ENCODE measurements at regions not wholly inside any gene's neighbourhood (a gene's known extent, or its start where the extent isn't known, plus 50 kb on each side); places are given as distances from the start of the nearest gene placed in this dataset.

- Histone ChIP-seq H3K4ac (ENCODE audit: low read length) (no peak overlapping the region), H3K14ac (ENCODE audit: low read length) (no peak overlapping the region), H2BK120ac (ENCODE audit: low read depth, low read length) (no peak overlapping the region), H2BK12ac (ENCODE audit: low read length) (no peak overlapping the region), H3K9me3 (replicated peaks in 1 of 2; ENCODE audit: control insufficient read depth in 2 of 2, insufficient read depth in 1 of 2, low read depth in 1 of 2, low read length in 2 of 2) (peaks cover 0 to 1% of the 10 kb centered on the region in 2 donors), H2AK5ac (ENCODE audit: low read depth, low read length) (no peak overlapping the region), H2BK5ac (ENCODE audit: low read length) (no peak overlapping the region), H3K23ac (ENCODE audit: low read depth, low read length, poor library complexity) (no peak overlapping the region), H4K91ac (ENCODE audit: low read depth, low read length, poor library complexity) (no peak overlapping the region), H3K79me1 (ENCODE audit: low read depth, low read length) (no peaks in the 10 kb centered on the region), H4K8ac (ENCODE audit: low read depth, low read length) (no peak overlapping the region), H3K4me2 (ENCODE audit: insufficient read depth, low read length, poor library complexity, severe bottlenecking) (no peak overlapping the region), H3K4me1 (ENCODE audit: control insufficient read depth in 2 of 2, insufficient read depth in 1 of 2, low read depth in 1 of 2, low read length in 2 of 2) (no peaks in the 10 kb centered on the region), H3K36me3 (replicated peaks in 1 of 2; ENCODE audit: control insufficient read depth in 2 of 2, insufficient read depth in 2 of 2, low read length in 2 of 2) (no peaks in the 10 kb centered on the region), H3K9ac (ENCODE audit: low read depth, low read length, poor library complexity) (no peak overlapping the region), H3K4me3 (ENCODE audit: low read length in 2 of 2) (no peak overlapping the region), H3K27me3 (ENCODE audit: control insufficient read depth in 3 of 3, insufficient read depth in 3 of 3, low read depth in 1 of 3, low read length in 3 of 3) (no peaks in the 10 kb centered on the region), H2AFZ (ENCODE audit: low read length) (no peak overlapping the region), H3K18ac (ENCODE audit: low read length) (no peak overlapping the region), H2BK15ac (ENCODE audit: low read length) (no peak overlapping the region), H3K27ac (replicated peaks; ENCODE audit: low read length) (no peak overlapping the region)
- no peak for DNase-seq (ENCODE audit: low spot score)
- WGBS, 2 donors (ENCODE audit: extremely low coverage in 2 of 2, insufficient read length in 2 of 2, insufficient replicate concordance in 1 of 2) = no CpG with 5 or more reads among the region's 1 CpG
These were observed 165.3 kb upstream of the SYT4 start for GRCh38 chr18:43442571-43442970.

GRCh38 chr18:43465483-43465882, 188.2 kb upstream of the SYT4 start:
- Histone ChIP-seq H2AFZ (ENCODE audit: low read length) (no peak overlapping the region), H3K4me3 (ENCODE audit: low read length in 2 of 2) (no peak overlapping the region), H3K9me3 (replicated peaks in 1 of 2; ENCODE audit: control insufficient read depth in 2 of 2, insufficient read depth in 1 of 2, low read depth in 1 of 2, low read length in 2 of 2) (peaks cover 0 to 9% of the 10 kb centered on the region in 2 donors)

DNA sequence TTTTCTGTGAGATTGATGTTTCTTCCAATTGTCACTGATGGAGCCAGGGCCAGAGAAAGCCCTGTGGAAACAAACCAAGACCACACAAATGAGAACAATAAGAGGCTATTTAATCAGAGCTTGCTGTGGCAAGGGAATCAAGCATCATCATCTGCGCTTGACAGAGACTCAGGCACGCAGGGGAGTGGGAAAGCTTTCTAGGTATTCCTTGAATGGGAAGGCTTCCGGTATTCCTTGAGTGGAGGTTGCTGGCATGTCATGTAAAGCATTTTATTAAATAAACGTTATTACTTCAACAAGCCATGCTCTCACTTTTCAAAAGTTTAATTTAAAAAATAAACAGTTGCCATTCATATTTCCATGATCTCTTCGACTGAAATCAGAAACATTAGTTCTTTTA, 194.6 kb upstream of the SYT4 start:
- Histone ChIP-seq H3K36me3 (replicated peaks in 1 of 2; ENCODE audit: control insufficient read depth in 2 of 2, insufficient read depth in 2 of 2, low read length in 2 of 2) (no peaks in the 10 kb centered on the region), H3K27ac (replicated peaks; ENCODE audit: low read length) (no peak overlapping the region), H2BK120ac (ENCODE audit: low read depth, low read length) (no peak overlapping the region), H3K4me3 (ENCODE audit: low read length in 2 of 2) (no peak overlapping the region), H2BK12ac (ENCODE audit: low read length) (no peak overlapping the region), H3K9ac (ENCODE audit: low read depth, low read length, poor library complexity) (no peak overlapping the region), H3K27me3 (ENCODE audit: control insufficient read depth in 3 of 3, insufficient read depth in 3 of 3, low read depth in 1 of 3, low read length in 3 of 3) (no peaks in the 10 kb centered on the region), H3K23ac (ENCODE audit: low read depth, low read length, poor library complexity) (no peak overlapping the region), H3K4ac (ENCODE audit: low read length) (no peak overlapping the region), H3K9me3 (replicated peaks in 1 of 2; ENCODE audit: control insufficient read depth in 2 of 2, insufficient read depth in 1 of 2, low read depth in 1 of 2, low read length in 2 of 2) (no peaks in the 10 kb centered on the region), H3K18ac (ENCODE audit: low read length) (no peak overlapping the region), H2AK5ac (ENCODE audit: low read depth, low read length) (no peak overlapping the region), H2BK5ac (ENCODE audit: low read length) (no peak overlapping the region), H3K4me1 (ENCODE audit: control insufficient read depth in 2 of 2, insufficient read depth in 1 of 2, low read depth in 1 of 2, low read length in 2 of 2) (no peaks in the 10 kb centered on the region), H4K8ac (ENCODE audit: low read depth, low read length) (no peak overlapping the region), H3K79me1 (ENCODE audit: low read depth, low read length) (no peaks in the 10 kb centered on the region), H2AFZ (ENCODE audit: low read length) (no peak overlapping the region), H4K91ac (ENCODE audit: low read depth, low read length, poor library complexity) (no peak overlapping the region), H3K14ac (ENCODE audit: low read length) (no peak overlapping the region), H2BK15ac (ENCODE audit: low read length) (no peak overlapping the region), H3K4me2 (ENCODE audit: insufficient read depth, low read length, poor library complexity, severe bottlenecking) (no peak overlapping the region)
- no CpG with 5 or more reads among the region's 5 CpGs for WGBS, 2 donors (ENCODE audit: extremely low coverage in 2 of 2, insufficient read length in 2 of 2, insufficient replicate concordance in 1 of 2)
- DNase-seq (ENCODE audit: low spot score) = no peak

More at GRCh38 chr18:43465483-43465882, 188.2 kb upstream of the SYT4 start:
- H3K27ac ChIP-seq (replicated peaks; ENCODE audit: low read length) = no peak overlapping the region
- no peak overlapping the region for H2BK5ac ChIP-seq (ENCODE audit: low read length)
- no peak overlapping the region for H4K91ac ChIP-seq (ENCODE audit: low read depth, low read length, poor library complexity)
- H3K14ac ChIP-seq (ENCODE audit: low read length) = no peak overlapping the region
- no peak overlapping the region for H3K4ac ChIP-seq (ENCODE audit: low read length)
- no peaks in the 10 kb centered on the region for H3K27me3 ChIP-seq (ENCODE audit: control insufficient read depth in 3 of 3, insufficient read depth in 3 of 3, low read depth in 1 of 3, low read length in 3 of 3)
- no peak for DNase-seq (ENCODE audit: low spot score)
- H2AK5ac ChIP-seq (ENCODE audit: low read depth, low read length) = no peak overlapping the region
- no peak overlapping the region for H2BK12ac ChIP-seq (ENCODE audit: low read length)
- H3K18ac ChIP-seq (ENCODE audit: low read length) = no peak overlapping the region
- H3K4me1 ChIP-seq (ENCODE audit: control insufficient read depth in 2 of 2, insufficient read depth in 1 of 2, low read depth in 1 of 2, low read length in 2 of 2) = no peaks in the 10 kb centered on the region
- no peak overlapping the region for H3K4me2 ChIP-seq (ENCODE audit: insufficient read depth, low read length, poor library complexity, severe bottlenecking)
- H2BK15ac ChIP-seq (ENCODE audit: low read length) = no peak overlapping the region
- H2BK120ac ChIP-seq (ENCODE audit: low read depth, low read length) = no peak overlapping the region
- H3K23ac ChIP-seq (ENCODE audit: low read depth, low read length, poor library complexity) = no peak overlapping the region
- H4K8ac ChIP-seq (ENCODE audit: low read depth, low read length) = no peak overlapping the region
- no peak overlapping the region for H3K9ac ChIP-seq (ENCODE audit: low read depth, low read length, poor library complexity)
- H3K36me3 ChIP-seq (replicated peaks in 1 of 2; ENCODE audit: control insufficient read depth in 2 of 2, insufficient read depth in 2 of 2, low read length in 2 of 2) = no peaks in the 10 kb centered on the region
- H3K79me1 ChIP-seq (ENCODE audit: low read depth, low read length) = no peaks in the 10 kb centered on the region

- H3K79me1 ChIP-seq (ENCODE audit: low read depth, low read length) = no peaks in the 10 kb centered on the region
- no peak overlapping the region for H4K91ac ChIP-seq (ENCODE audit: low read depth, low read length, poor library complexity)
- H4K8ac ChIP-seq (ENCODE audit: low read depth, low read length) = no peak overlapping the region
- H3K4ac ChIP-seq (ENCODE audit: low read length) = no peak overlapping the region
- no peak overlapping the region for H3K4me3 ChIP-seq (ENCODE audit: low read length in 2 of 2)
- H3K27me3 ChIP-seq (ENCODE audit: control insufficient read depth in 3 of 3, insufficient read depth in 3 of 3, low read depth in 1 of 3, low read length in 3 of 3) = no peaks in the 10 kb centered on the region
- no peak overlapping the region for H2AFZ ChIP-seq (ENCODE audit: low read length)
- H2AK5ac ChIP-seq (ENCODE audit: low read depth, low read length) = no peak overlapping the region
- no CpG with 5 or more reads among the region's 3 CpGs for WGBS, 2 donors (ENCODE audit: extremely low coverage in 2 of 2, insufficient read length in 2 of 2, insufficient replicate concordance in 1 of 2)
- no peak overlapping the region for H2BK12ac ChIP-seq (ENCODE audit: low read length)
- no peak overlapping the region for H2BK5ac ChIP-seq (ENCODE audit: low read length)
- H3K4me1 ChIP-seq (ENCODE audit: control insufficient read depth in 2 of 2, insufficient read depth in 1 of 2, low read depth in 1 of 2, low read length in 2 of 2) = no peaks in the 10 kb centered on the region
- no peak overlapping the region for H2BK120ac ChIP-seq (ENCODE audit: low read depth, low read length)
- no peak overlapping the region for H3K23ac ChIP-seq (ENCODE audit: low read depth, low read length, poor library complexity)
- no peak overlapping the region for H3K4me2 ChIP-seq (ENCODE audit: insufficient read depth, low read length, poor library complexity, severe bottlenecking)
- H2BK15ac ChIP-seq (ENCODE audit: low read length) = no peak overlapping the region
- H3K9me3 ChIP-seq (replicated peaks in 1 of 2; ENCODE audit: control insufficient read depth in 2 of 2, insufficient read depth in 1 of 2, low read depth in 1 of 2, low read length in 2 of 2) = peaks cover 2 to 5% of the 10 kb centered on the region in 2 donors
- H3K36me3 ChIP-seq (replicated peaks in 1 of 2; ENCODE audit: control insufficient read depth in 2 of 2, insufficient read depth in 2 of 2, low read length in 2 of 2) = no peaks in the 10 kb centered on the region
- no peak for DNase-seq (ENCODE audit: low spot score)
- H3K14ac ChIP-seq (ENCODE audit: low read length) = no peak overlapping the region
- no peak overlapping the region for H3K18ac ChIP-seq (ENCODE audit: low read length)
- no peak overlapping the region for H3K9ac ChIP-seq (ENCODE audit: low read depth, low read length, poor library complexity)
- H3K27ac ChIP-seq (replicated peaks; ENCODE audit: low read length) = no peak overlapping the region
These were observed 203.8 kb upstream of the SYT4 start for GRCh38 chr18:43481069-43481468.
